Fibroblast of skin of back (primary cell): ENCODE measurements at regions not wholly inside any gene's neighbourhood (a gene's known extent, or its start where the extent isn't known, plus 50 kb on each side); places are given as distances from the start of the nearest gene placed in this dataset.

Experiments
- DNase-seq: peaks from one replicate; pipeline ENCODE4 v3.0.0-alpha.2; 2013

DNA sequence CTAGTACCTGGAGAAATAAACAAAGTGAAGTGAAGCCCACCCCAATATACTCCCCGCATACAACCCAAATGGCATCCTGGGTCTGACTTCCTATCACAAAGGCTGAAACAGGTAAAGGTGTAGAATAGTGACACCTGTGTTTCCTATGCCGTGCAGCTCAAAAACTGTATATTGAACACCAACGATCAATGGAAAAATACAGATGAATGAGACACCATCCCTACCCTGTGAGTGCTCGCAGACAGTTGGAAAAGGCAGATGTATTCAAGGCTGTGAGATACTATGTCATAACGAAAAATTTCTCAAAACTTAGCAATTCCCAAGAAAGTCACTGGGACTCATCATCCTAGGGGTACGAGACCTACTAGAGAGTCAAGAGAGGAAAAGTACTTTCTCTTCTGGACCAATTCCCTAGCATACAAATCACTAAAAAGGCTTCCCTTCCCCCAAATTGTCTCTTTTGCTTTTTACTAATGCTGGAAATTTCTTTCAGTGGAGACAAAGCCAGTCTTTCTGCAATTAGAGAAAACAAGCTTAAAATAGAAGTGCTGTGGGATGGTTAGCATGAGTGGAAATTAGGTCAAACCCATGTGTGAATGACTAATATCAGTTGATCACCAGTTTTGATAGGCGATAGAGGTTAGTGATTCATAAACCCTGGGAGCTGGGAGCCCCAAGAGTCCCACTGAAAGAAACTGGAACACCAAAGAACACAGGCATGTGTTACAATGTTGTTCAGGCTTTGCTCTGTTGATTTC is 249.7 kb downstream of the SPTSSA start:
- DNase-seq: no peak

DNA sequence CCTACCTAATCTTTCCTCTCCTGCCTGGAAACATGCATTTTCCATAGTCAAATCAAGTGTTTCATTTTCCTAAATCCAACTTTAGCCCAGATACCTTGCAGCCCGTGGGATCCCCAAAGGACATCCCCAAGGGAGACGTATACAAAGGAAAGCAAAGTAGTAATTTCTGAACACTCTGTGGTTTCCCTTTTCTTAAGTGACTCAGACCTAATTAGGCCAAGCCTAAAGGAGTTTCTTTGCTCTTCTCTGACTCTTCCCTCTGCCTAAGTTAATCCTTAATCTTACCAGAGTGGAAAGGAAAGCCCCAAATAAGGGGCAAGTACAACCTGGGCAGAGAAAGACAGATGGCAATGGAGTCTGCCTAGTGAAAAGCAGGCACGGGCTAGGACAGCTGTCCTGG is 250.3 kb downstream of the SPTSSA start:
- no peak for DNase-seq

DNA sequence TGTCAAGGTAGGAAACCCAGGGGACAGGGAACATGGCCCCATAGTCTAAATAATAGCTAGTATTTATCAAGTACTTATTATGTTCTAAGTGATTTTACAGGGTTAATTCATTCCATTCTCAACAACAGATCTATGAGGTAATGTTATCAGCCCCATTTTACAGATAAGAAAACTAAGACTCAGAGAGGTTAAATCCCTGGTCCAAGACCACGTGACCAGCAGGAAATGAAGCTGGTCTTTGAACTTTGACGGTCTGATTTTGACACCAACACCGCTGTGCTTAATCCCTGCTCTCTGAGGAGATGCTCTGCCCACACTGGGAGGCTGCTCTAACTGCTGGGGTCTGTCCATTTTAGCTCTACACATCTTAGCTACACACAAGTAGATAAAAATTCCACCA is 253.5 kb downstream of the SPTSSA start:
- DNase-seq: no peak

DNA sequence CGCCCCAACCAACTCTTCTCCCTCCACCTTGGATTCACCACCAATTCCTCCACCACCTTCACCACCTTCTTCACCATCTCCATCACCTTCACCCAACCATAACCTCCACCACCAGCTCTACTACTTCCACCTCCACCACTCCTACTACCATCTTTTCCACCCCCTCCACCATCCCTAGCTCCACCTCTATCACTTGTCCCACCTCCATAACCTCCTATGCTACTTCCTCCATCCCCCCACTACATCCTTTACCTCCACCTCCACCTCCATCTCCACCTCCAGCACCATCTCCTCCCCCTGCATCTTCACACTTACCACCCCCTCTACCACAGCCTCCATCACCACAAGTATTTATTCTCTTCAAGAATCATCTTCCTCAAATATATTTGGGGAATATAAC is 254.9 kb upstream of the EGLN3 start:
- DNase-seq: no peak

DNA sequence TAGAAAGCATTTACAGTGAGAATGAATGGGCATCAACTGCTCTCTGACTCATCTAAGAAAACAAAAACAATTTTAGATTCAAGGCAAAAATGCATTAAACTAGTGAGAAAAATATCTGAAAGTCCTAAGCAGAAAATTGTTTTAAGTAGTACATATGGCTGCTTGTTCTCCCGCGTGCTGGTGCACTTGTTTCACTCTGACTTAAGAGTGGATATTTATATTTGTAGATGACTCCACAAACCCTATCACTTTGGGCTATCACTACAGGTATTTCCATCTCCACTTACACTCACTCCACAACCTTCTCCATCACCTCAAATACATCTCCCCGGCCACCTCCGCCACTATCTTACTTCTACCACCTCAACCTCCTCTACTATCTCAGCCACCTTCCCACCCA is 253.9 kb upstream of the EGLN3 start:
- peak; percentile 6 for DNase-seq

DNA sequence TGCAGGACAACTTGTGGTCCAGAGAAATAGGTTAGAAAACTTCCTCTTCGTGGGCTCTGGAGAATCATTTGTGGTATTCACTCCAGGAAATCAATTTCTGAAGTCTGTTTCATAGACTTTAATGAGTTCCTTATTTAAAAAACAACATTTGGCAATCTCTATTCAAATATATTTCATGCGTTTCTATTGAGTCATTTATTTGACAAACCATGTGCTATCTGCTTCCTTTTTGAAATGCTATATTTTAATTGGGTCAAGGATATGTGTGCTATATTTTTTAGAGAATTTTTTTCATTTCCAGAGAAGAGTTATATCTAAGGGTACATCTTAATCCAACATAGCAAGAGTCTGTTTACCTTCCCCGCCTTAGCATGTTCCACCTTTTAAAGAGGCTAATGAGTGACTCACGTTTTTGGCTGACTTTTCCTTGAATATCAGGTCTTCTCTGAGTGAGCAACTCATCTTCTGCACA is 252.4 kb upstream of the EGLN3 start:
- peak; percentile 36 for DNase-seq

DNA sequence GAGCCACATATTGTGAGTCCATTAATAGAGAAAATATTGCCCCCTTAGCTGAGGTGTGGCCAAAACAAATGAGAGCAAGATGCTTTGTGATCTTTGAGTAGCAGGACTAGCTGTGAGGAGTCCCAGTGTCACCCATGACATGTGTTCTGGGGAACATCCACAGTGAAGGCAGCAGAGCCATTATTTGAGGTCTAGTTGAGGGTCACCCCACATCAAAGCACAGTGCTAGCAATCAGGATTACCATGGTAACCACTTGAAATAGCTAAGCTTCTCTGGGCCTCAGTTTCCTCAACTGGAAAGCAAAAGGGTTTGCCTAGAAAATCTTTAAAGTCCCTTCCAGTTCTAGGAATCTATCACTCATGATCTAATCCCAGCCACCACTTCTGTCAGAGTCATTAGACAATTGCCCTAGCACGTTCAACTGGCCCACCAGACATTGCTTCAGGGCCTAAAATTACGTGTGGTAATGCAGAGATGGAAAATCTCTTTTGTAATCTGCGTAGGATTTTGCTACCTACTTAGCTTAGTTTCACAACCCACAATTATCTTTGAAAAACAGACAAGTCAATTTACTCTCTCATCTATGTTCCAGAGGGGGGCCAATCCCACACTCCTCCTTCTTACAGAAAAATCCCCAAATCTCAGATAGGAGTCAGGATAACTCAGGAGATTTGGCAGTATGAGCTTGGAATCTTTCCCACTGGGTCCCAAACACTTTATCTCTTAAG is 251.2 kb upstream of the EGLN3 start:
- no peak for DNase-seq

DNA sequence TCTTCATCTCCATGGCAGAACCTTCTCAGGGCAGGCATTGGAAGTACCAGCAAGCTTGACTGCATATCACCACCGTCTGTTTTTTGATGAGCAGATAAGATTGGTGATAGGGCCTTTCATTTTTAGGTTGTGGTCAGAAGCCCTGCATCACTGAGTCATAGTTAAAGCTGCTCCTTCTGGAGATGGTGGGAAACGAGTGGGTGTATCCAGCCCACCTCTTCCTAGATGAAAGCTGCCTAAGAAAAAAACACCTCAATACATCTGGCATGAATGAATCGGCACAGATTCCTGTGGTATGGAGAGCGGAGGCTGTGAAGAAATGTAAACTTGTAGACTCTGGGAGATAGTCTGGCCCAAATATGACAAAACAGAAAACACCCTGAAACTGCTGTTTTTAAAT is 248.7 kb upstream of the EGLN3 start:
- peak; percentile 37 for DNase-seq

DNA sequence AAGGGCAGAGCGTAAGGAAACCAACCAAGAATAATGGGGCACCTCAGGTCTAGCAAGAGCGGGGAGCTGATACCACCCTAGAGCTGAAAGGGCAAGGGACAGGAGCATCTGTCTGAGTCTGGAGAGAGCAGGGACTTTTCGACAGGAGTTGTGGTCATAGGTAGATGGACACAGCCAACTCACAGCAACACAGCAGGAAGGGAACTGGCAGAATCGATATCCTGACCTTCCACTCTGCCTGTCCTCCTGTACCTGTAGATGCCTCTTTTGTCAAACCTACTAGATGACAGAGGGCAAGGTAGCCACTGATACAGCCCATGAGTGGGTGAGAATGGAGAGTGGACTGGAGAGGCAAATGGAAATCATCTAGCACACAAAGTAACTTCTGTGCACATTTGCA is 247.2 kb upstream of the EGLN3 start:
- no peak for DNase-seq

DNA sequence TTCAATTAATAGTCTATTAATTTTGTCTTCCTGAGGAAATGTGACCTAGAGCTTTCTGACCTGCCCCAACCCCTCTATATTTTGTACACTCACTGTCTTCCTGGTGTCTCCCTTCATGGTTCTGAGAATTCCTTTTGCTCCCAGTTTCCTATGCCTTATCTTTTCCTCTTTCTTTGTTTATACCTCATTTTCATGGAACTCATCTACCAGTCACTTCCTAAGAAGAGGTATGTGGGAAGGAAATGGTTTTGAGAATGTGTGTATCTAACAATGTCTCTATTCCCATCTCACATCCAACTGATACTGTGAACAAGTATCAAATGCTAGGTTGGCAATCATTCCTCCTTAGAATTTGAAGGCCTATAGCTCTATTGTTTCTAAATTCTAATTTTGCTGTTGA is 245.1 kb upstream of the EGLN3 start:
- DNase-seq: no peak

DNA sequence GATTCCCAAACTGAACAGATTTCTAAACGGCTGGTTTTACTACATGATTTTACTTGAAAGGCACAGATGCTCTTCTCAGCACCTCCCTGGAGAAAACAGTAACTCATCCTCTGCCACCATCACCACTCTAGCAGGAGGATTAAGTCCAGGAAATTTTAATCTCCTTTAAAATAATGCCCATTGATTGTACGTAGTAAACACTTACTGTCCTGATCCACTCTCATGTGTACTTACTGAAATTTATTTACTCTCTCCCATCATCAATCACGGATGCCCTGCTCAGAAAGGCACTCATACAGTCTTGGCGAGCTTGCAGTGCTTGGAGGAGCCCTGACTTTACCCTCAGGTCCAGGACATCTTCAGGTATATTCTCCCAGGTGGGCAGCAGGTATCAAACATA is 239.8 kb upstream of the EGLN3 start:
- DNase-seq: no peak

DNA sequence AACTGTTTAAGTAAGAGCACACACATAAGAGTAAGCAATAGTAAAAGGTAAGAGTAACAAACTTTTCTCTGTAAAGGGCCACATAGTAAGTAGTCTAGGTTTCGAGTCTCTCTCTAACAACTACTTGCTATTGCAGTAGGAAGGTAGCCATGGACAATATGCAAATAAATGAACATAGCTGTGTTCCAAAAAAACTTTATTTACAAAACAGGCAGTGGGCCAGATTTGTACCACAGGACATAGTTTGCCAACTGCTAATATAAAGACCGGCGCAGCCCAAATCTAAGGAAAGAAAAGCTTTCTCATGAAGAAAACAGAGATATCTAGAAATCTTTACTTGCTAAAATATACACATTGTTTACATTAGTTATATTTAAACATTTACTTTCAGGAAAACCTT is 239.0 kb upstream of the EGLN3 start:
- DNase-seq: no peak

DNA sequence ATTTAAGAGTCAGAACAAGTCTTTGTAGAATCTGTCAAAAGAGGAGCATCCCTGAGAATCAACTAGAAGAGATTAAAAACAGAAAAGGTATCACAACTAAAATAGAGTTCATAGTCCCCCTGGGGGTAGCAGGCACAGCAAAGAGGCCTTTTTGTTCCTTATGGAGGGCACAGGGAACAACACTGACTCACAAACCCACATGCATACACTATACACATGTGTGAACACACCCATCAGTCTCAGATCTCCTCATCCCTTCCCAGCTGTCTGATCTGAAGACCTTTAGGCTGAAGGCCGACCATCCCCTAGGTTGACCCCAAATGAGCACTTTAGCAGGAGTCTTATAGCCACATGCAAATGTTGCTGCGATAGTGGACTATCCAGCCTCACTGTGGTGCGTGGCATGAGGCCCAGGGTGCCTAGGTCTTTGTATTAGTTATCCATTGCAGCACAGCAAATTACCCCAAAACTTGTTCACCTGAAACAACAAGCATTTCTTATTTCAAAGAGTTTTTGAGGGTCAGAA is 236.7 kb upstream of the EGLN3 start:
- no peak for DNase-seq

DNA sequence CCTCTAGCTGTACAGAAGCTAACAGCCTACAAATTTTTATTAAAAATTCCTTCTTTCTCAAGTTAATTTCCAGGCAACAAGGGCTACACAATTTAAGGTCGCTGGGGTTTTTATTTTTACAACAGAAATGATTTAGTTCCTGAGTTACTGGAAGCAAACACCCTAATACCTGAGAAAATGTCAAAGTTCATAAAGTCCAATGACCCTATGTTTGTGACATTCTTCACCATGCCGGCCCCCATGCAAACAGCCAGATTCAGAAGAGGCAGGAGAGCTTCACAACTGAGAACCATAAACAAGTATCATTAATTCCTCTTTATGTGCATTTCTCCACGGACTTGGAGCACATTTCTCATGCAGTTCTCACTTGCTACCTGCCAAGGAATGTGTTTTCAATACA is 236.2 kb upstream of the EGLN3 start:
- no peak for DNase-seq

DNA sequence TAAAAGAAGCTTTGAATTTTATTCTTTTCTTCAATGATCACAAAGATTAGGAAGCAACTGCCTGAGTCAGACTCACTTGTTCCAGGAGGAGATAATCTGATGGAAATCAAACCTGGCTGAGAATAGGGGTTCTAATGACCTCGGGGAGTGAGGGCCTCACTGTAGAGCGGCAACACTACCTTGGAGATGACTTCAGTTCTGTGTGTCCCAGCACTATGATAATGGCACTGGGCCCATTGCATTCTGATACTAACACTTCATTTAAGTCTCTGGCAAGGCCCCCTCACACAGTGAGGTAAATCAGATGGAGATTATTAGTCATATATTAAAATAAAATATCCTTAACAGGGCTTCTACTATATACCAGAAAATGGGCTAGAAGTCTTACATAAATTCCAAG is 233.3 kb upstream of the EGLN3 start:
- DNase-seq: no peak

DNA sequence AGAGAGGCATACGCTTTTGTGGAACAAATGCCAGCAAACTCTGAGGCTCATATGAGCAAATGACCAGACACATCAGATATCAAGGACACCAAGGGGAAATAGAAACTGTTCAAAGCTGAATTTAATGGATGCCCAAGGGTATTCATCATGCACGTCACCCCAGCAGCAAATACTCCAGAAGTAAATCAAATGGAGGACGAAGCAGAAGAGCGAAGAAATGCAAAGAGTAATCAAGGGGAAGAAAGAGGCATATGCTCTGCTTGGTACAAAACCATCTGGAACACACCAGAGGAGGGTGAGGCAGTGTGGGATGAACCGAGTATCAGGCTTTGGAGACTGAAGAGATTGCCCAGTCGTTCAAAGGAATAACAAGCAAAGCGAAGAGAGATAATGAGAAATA is 232.6 kb upstream of the EGLN3 start:
- DNase-seq: no peak

DNA sequence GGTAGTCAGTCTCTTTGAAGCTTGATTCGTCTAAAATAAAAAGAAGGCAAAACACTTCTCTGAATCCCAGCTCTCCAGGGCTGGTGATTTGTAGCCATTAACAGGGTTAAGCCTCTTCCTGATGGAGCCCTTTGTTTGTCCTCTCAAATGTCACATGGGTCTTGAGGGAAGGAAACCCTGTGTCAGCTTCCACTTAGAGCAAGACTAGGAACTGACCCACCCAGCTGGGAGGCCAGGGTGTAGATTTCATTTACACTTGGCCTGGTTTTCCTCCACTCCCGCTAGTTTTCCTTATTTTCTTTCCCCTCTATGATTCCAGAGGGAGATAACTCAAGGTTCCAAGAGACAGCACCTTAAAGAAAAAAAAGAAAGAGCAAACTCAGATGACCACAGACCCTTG is 230.5 kb upstream of the EGLN3 start:
- DNase-seq: no peak

DNA sequence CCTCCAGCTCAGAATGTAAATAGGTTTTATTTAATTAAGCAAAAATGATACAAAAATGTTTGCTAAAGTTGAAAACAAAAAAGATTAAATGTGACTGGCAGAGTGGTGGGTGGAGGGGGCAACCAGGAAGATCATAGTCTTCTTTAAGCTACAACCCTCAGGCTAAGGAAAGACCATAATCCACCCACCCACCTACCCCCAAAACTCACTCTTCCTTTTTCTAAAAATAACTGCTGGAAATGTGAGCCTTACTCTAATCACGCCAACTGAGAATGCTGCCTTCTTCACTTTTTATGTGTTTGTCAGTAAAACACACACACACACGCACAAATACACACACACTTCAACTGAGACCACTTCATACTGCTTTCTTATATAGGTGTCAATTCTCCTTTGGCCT is 230.0 kb upstream of the EGLN3 start:
- no peak for DNase-seq

DNA sequence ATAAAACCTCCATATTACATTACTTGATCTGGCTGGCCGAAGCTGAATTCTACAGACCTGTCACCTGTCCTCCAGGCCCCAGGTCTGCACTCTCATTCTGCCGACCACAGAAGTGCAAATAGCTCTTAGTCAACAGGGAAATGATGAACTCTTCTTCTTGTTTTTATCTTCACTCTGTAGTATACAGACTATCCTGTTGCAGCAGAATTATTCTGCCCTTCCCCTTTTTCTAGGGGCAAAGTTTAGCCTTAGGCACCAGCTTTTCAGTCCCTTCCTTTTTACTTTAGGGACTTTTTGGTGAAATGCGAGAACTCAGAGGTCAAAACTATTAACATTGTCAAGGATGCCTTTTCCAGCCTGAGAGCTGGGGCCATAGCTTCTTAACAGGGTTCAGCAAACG is 229.6 kb upstream of the EGLN3 start:
- DNase-seq: no peak

DNA sequence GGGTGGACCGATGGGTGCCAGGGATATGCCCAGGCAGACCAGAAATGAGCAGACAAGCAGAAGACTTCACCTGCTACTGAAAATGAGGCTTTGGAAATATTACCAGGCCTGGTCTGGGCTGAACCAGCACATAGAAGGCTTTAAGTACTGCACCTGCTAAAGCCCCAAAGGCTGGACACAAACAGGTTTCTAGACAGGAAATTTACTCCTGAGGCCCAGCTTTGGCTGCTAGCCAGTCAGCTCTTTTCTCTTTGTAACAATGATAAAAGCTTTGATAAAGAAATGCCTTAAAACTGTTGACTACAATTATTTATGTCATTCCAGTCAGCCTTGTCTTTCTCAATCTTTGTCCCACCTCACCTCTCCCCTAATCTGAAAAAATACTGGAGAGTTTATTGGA is 228.9 kb upstream of the EGLN3 start:
- no peak for DNase-seq

DNA sequence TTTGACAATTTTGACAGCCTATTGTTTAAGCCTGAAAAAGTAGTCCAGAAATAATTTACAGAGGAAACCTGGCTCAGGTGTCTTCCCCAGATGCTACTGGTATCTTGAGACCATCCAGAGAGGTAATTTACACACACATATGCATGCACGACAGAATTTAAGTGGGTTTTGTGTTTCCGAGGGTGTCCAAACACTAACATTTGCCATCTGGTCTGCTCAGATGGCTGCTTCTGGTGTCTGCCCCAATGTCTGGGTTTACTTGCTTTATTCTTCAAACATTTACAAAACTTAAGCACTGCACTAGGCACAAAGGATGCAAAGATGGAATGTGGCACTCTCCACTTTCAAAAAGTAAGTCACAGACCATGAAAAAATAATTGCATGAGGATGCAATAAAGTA is 226.6 kb upstream of the EGLN3 start:
- no peak for DNase-seq

DNA sequence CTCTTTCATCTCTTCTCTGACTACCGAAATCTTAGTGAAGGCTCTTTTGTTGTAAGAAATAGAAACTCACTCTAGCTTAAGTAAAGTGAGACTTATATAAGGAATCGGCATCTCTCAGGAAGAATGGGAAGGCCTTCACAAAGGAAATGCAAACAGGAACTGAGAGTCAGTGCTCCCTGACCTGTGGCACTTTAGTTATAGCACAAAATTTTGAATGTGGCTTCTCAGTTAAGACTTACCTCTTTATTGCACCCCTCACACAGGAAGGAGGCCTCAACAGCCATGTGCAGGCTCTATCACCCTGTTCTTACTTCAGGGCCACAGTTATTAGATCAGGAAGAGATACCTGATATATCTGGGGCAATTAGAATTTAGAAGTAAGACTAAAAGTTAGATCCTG is 224.7 kb upstream of the EGLN3 start:
- no peak for DNase-seq

DNA sequence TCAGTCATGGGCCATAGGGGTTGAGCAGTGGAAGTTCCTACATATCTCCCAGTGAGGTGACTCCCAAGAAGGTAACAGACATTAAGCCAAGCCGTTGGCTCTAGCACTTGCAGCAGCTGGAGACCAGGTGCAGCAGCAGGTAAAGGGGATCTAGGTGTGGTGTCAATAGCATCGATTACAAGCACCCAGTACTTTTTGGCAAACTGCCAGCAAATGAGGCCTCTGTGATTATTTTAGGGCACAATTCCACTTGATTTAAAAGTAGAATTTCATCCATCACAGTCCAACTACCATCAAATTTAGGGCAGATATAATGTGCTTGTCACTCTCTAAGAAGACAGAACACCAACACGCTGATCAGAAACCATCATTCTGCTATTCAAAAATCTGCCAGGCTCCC is 224.1 kb upstream of the EGLN3 start:
- DNase-seq: no peak

DNA sequence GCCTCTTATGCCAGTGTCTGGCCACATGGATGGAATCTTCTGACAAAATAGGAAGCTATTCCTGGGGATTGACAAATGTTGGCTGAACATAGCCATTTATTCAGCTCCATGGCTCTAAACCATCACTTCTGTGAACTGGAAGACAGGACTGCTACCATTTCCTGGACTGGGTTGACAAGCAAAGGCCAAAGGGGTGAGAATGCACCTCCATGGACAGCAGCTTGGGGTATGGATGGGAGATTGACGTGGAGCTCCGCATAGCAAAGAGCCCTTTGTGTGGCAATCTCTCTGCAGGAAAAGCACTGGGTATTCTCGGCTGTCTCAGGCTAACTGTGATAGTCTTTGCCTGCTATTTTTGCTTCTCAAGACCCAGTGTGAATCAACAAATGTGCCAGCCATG is 223.0 kb upstream of the EGLN3 start:
- no peak for DNase-seq
